ENCODE measurements at regions not wholly inside any gene's neighbourhood (a gene's known extent, or its start where the extent isn't known, plus 50 kb on each side); places are given as distances from the start of the nearest gene placed in this dataset.

DNA sequence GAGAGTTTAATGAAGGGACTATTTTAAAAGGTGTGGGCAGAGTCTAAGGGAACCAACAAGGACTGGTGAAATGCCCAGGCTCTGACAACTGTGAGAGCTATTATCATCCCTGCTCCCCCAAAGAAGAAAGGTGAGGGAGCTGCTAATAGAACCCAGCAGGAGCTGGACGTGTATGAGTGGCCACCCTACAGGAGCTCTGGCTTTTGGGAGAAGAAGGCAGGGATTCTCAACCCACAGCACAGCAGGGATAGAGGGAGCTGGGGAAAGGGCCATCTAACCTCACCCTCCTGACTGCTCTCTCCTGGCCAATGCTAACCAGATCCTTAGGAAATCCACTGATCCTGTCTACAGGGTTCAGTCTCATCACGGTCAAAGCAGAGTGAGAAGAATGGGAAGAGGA, 57.1 kb downstream of the GRIN2B start:
- no peaks in the 10 kb centered on the region for H3K4me1 Mint-ChIP-seq (ENCODE audit: unreplicated experiment)
- no peak overlapping the region for H3K4me3 Mint-ChIP-seq (ENCODE audit: unreplicated experiment)
- DNase-seq (ENCODE audit: extremely low spot score, unreplicated experiment) = no peak
- H3K36me3 Mint-ChIP-seq (ENCODE audit: unreplicated experiment) = no peaks in the 10 kb centered on the region
- TF ChIP-seq, protein P1, sequence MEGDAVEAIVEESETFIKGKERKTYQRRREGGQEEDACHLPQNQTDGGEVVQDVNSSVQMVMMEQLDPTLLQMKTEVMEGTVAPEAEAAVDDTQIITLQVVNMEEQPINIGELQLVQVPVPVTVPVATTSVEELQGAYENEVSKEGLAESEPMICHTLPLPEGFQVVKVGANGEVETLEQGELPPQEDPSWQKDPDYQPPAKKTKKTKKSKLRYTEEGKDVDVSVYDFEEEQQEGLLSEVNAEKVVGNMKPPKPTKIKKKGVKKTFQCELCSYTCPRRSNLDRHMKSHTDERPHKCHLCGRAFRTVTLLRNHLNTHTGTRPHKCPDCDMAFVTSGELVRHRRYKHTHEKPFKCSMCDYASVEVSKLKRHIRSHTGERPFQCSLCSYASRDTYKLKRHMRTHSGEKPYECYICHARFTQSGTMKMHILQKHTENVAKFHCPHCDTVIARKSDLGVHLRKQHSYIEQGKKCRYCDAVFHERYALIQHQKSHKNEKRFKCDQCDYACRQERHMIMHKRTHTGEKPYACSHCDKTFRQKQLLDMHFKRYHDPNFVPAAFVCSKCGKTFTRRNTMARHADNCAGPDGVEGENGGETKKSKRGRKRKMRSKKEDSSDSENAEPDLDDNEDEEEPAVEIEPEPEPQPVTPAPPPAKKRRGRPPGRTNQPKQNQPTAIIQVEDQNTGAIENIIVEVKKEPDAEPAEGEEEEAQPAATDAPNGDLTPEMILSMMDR (IDR thresholded peaks at IDR 0.05) = no peak
- H3K27ac Mint-ChIP-seq (ENCODE audit: unreplicated experiment) = no peak overlapping the region
- H3K9me3 Mint-ChIP-seq (ENCODE audit: unreplicated experiment) = no peaks in the 10 kb centered on the region
- no peaks in the 10 kb centered on the region for H3K27me3 Mint-ChIP-seq (ENCODE audit: unreplicated experiment)

DNA sequence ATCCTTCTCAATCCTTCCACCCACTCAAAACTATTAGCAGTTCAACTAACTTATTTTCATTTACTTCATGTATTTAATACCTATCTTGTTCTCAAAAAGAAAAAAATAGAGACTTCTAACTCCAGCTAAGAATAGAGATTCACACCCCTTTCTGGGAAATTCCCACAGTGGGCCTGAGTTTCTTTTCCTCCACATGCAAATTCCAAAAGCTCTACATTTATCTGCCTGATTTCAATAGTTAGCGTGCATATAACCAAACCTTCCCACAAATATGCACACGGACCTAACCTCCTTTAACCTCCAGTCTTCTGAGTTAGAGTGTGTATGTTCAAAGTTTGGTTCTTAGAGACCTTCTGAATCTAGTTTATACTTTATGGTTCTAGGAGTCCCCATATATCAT, 62.5 kb downstream of the GRIN2B start:
- DNase-seq (ENCODE audit: extremely low spot score, unreplicated experiment) = no peak
- Mint-ChIP-seq H3K27me3 (ENCODE audit: unreplicated experiment) (no peaks in the 10 kb centered on the region), H3K4me3 (ENCODE audit: unreplicated experiment) (no peak overlapping the region), H3K4me1 (ENCODE audit: unreplicated experiment) (no peaks in the 10 kb centered on the region), H3K36me3 (ENCODE audit: unreplicated experiment) (no peaks in the 10 kb centered on the region), H3K27ac (ENCODE audit: unreplicated experiment) (no peak overlapping the region), H3K9me3 (ENCODE audit: unreplicated experiment) (no peaks in the 10 kb centered on the region)
- TF ChIP-seq, protein P1 (IDR thresholded peaks at IDR 0.05) = no peak

DNA sequence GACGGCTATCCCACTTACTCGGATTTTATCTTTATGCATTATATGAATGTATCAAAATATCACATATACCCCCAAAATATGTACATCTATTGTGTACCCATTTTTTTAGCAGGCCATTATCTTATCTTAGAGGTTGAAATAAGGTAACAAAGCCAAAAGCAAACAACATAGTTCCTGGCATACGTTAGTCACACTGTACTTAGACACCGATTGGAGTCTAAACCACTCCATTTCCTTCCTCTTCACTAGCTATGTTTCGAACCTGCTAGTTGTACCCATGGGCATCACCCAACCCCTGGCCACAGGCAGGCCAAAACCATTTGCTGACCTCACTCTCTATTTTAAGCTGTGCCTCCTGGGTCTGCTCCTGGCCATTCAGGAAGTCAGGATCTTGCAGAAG, 66.3 kb downstream of the GRIN2B start:
- TF ChIP-seq, protein P1 (IDR thresholded peaks at IDR 0.05) = no peak
- Mint-ChIP-seq H3K4me3 (ENCODE audit: unreplicated experiment) (no peak overlapping the region), H3K9me3 (ENCODE audit: unreplicated experiment) (no peaks in the 10 kb centered on the region), H3K4me1 (ENCODE audit: unreplicated experiment) (no peaks in the 10 kb centered on the region), H3K27ac (ENCODE audit: unreplicated experiment) (no peak overlapping the region), H3K36me3 (ENCODE audit: unreplicated experiment) (no peaks in the 10 kb centered on the region), H3K27me3 (ENCODE audit: unreplicated experiment) (no peaks in the 10 kb centered on the region)
- DNase-seq (ENCODE audit: extremely low spot score, unreplicated experiment) = no peak

DNA sequence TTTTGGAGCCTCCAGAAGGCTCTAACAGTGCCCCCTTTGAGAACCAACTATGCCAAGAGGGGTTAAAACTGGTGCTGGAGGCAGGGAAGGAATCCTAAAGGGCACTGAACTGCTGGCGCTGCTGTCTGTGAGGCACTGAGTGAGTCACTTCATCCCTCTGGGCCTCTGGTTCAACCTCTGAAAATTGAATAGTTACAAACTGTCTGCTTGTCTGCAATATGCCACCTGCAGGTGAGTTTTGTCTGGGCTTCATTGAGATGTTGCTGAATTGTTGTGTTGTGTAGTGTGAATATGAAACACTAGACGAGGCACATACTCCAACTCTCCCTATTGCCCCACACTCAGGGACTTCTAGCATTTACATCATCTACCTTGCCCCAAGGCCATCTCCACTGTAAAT, 68.0 kb downstream of the GRIN2B start:
- no peaks in the 10 kb centered on the region for H3K27me3 Mint-ChIP-seq (ENCODE audit: unreplicated experiment)

DNA sequence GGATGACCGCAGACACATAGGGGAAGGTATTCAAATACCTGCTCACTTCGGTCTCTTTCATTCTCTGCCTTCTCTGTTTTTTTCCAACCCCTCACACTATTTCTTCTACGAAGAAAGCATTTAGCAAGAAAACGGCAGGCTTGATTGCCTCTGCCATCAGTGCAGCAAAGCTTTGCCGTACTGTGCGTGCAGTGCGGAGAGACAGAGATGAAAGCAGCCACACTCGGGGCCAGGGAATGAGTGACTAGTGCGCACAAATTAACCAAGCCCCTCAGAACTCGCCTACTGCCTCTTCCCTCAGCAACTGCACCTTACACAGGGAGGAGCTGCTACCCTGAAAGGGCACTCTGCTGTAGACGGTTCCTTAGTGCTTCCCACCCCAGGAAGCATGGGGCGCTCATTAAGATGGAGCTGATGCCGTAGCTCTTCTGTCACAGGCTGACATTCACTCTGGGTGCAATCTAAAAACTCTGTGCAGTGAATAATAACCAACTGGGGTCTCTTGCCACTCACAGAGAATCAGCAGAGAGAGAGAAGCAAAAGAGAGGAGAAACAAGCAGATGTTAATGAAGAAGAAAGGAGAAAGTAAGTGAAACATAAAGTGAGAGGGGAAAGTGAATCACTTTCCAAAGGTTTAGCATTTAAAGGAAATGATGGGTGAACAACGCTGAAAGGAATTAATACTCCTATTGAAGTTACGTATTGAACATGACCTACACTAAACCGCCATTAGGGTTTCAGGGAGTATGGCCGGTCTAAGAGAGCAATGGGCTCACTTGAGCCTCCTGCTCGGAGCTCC, 69.4 kb downstream of the GRIN2B start:
- H3K4me3 Mint-ChIP-seq (ENCODE audit: unreplicated experiment) = no peak overlapping the region
- H3K4me1 Mint-ChIP-seq (ENCODE audit: unreplicated experiment) = no peaks in the 10 kb centered on the region

More for the DNA sequence above, 68.0 kb downstream of the GRIN2B start:
- Mint-ChIP-seq H3K4me1 (ENCODE audit: unreplicated experiment) (no peaks in the 10 kb centered on the region), H3K4me3 (ENCODE audit: unreplicated experiment) (no peak overlapping the region), H3K36me3 (ENCODE audit: unreplicated experiment) (no peaks in the 10 kb centered on the region), H3K27ac (ENCODE audit: unreplicated experiment) (no peak overlapping the region), H3K9me3 (ENCODE audit: unreplicated experiment) (no peaks in the 10 kb centered on the region)
- no peak for DNase-seq (ENCODE audit: extremely low spot score, unreplicated experiment)
- TF ChIP-seq, protein P1 (IDR thresholded peaks at IDR 0.05) = no peak

More for the DNA sequence above, 69.4 kb downstream of the GRIN2B start:
- Mint-ChIP-seq H3K27ac (ENCODE audit: unreplicated experiment) (no peak overlapping the region), H3K36me3 (ENCODE audit: unreplicated experiment) (no peaks in the 10 kb centered on the region), H3K27me3 (ENCODE audit: unreplicated experiment) (no peaks in the 10 kb centered on the region), H3K9me3 (ENCODE audit: unreplicated experiment) (no peaks in the 10 kb centered on the region)
- DNase-seq (ENCODE audit: extremely low spot score, unreplicated experiment) = no peak
- TF ChIP-seq, protein P1 (IDR thresholded peaks at IDR 0.05) = no peak

Measured in osteocyte (in vitro differentiated cells).